GM21786 (cell line): ENCODE measurements at regions not wholly inside any gene's neighbourhood (a gene's known extent, or its start where the extent isn't known, plus 50 kb on each side); places are given as distances from the start of the nearest gene placed in this dataset.

Source experiments
- ATAC-seq: cut with Tn5 transposase; IDR thresholded peaks from one replicate; pipeline ENCODE4 v1.9.1; 2021; ENCODE audit not compliant: unreplicated experiment

DNA sequence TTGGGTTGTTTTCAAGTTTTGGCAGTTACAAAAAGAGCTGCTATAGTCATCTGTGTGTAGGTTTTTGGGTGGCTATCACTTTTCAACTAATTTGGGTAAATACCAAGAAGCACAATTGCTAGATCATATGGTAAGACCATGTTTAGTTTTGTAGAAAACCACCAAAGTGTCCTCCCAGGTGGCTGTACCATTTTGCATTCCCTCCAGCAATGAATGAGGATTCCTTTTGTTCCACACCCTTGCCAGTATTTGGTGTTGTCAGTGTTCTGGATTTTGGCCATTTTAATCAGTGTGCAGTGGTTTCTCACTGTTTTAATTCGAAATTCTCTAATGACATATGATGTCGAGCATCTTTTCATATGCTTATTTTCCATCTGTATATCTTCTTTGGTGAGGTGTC, 457.5 kb upstream of the ARID1B start:
- ATAC-seq: no peak

- no peak for ATAC-seq
Observed at GRCh38 chr6:156316583-156317125, 460.5 kb upstream of the ARID1B start.

GRCh38 chr6:156315146-156315545, 462.0 kb upstream of the ARID1B start:
- no peak for ATAC-seq

DNA sequence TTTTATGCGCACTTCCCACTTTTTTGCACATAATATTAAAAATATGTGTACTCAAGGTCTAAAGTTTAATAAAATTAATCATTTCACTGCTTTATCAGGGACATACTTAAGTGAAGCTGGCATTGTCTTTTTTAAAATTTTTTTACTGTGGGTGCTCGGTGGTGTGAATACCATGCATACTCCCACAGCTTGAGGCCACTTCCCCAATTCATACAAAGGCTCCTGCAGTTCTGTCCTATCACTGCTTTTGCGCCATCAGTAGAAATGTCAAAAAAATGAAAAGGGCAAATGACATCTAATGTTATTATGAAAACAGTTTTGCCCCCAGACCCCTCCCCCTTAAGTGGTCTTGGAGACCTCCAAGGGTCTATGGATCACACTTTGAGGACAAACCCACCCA, 464.1 kb upstream of the ARID1B start:
- ATAC-seq: no peak

DNA sequence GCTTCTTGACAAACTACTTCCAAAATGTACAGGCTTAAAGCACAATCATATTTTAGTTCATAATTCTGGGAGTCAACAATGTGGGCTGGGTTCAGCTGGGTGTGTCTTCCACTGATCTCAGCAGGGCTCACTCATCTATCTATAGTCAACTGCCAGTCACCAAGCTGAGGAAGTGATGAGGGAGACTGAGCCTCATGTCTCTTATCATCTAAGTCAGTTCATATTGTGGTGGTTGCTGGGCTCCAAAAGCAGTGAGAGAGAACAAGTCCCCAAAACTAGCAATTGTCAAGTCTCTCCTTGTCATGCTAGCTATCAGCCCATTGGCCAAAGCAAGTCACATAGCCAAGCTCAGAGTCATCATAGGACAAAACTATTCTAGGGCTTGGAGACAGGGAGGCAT, 465.9 kb upstream of the ARID1B start:
- no peak for ATAC-seq

DNA sequence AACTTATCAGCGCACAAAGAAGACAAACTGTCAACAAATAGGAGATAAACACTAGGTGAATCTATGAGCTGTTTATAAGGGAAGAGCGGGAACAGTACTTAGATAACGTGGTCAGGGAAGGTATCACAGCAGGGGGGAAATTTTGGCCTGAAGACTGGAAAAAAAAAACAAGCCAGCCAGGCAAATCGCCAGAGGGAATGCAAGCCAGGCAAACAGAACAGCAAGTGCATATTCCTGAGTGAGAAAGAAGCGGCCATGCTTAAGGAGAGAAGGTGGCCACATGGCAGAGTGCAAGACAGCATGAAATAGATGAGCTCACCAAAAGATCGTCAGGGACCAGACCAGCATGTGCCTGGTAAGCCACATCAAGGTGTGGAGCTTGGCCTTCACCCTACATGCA, 466.5 kb upstream of the ARID1B start:
- ATAC-seq: no peak

- ATAC-seq: no peak
Observed at GRCh38 chr6:156309017-156309416, 468.2 kb upstream of the ARID1B start.

DNA sequence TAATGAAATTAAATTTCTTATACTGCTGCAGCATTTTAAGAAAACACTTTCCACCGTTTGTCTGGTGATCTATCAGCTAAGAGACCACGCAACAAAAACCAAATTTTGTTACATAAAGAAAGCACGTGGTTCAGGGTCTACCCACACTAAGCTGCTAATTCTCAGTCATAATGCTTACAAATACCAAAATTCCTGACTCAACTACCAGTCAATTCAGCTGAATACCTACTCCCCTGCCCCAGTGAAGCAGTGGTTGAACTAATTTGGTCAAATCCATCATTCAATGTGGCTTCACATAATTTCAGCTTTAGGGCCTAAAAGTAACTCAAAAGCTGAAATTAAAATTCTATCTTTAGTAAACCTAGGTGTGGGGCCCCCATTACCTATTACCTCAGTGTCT, 468.6 kb upstream of the ARID1B start:
- no peak for ATAC-seq

GRCh38 chr6:156306531-156306930, 470.6 kb upstream of the ARID1B start:
- no peak for ATAC-seq

- ATAC-seq: no peak
Observed at GRCh38 chr6:156283091-156283490, 494.1 kb upstream of the ARID1B start.

DNA sequence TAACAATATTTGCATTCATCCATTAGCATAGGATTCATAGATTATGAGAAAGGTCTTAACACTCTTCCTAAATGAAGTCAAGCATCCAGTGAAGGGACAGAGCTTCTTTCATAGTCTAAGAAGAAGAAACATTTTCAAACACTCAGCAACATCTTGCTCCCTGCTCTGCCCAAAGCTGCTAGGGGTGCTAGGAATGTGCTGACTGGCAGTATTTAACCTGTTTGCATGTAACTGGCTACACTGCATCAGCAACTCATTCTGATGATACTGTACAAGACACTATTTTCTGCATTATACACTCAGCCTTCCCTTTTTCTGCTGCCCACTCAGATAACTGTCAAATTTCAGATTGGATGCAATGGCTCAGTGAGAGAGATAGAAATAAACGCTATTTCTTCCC, 495.1 kb upstream of the ARID1B start:
- ATAC-seq: no peak

- no peak for ATAC-seq
Observed at GRCh38 chr6:156281266-156281665, 495.9 kb upstream of the ARID1B start.

GRCh38 chr6:156280065-156280464, 497.1 kb upstream of the ARID1B start:
- ATAC-seq: no peak

DNA sequence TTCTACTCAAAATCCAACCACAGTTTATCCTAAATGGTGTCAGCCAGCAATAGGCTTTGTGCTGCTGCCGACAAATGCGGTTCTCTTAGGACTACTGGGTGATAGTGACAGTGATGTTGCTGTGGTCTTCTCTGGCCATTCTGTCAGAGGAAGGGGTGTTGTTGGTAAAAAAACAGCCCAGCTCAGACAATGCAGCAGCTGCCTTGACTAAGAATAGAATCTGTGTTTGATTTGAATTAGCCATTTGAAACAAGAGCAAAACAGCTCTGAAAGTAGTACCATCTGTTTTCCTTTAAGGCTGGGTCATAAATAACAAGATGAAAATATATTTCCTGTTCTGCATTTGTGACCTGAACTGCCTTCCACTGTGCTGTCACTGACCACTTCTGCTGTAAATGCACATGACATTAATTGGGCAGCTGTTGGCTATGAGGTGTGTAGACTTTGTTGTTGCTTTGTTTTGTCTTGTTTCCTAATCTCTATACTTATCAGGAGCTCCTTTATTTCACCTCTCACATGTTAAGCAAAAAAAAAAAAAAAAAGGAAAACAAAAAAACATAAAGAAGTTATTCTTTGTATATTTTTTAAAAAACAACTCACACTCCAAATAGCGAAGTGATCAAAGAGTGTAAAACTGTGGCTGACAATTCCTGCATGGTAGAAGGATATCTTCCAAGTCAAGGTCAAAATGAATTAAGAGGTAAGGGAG, 497.8 kb upstream of the ARID1B start:
- ATAC-seq: peak; percentile 56

DNA sequence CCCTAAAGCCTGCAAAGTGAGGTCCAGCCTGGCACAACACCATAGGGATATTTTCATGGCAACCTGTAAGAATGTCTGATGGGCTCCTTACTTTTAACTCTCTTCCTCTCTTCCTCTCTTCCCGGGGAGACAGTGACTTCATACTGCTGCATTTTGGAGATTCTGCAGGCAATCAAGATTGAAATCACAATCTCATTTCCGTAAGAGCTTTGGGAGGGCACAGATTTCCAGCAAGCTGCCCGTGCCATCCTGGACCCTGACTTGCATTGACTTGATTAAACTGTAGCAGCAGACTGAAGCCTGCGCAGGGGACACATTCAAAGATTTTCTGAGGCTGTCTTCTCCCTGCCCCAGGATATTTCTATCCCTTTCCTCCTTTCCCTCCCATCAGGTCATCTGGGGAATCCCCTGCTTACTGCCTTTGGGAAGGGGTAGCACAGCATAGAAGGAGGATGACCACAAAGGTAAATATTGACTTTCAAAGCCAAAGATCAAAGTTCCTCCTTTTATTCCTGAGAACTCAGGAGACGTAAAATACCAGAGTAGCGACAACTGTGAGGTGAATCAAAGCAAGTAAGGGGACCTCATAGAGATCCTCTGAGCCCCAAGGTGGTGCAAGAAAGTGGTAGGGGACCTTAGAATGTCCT, 504.0 kb upstream of the ARID1B start:
- no peak for ATAC-seq

DNA sequence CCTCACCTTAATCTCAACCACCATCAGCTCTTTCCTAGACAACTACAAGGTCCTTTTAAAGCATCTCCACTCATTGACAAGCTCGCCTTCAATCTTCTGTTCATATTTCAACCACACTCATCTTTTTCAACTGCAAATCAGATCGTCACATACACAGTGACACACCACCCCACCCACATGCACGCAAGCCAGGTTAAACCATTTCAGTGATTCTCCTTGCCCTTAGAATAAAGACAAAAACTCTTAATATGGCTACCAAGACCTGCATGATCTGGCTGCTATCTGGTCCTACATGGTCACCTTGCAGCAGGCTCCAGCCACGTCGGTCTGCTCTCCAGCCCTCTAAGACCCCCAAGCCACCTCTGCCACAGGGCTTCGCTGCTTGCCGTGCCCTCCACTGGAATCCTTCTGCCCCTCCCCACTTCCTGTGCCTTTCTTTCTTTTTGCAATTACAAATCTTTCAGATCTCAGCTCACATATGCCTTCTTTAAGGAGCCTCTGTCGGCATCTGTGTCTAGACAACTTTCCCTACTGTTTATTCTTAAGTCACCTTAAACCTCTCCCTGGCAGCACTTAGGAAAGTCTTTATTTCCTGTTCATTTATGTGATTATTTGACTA, 507.3 kb upstream of the ARID1B start:
- no peak for ATAC-seq

DNA sequence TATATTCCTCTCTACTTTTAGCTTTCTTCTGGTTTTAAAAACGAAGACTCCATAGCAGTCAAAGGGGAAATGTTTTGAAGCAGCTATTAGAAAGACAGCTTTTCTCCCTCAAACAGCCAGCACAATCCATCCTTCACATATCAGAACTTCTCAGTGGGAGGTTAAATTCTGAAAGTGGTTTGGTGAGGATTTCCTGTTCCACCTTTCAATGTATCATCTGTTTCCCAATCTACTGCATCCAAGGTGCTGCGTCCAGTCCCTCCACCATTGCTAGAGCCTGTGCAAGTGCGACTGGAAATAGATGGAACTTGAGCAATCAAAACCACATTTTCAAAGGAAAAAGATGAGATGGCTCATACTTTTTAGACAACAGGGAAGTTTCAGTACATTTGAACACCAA, 508.3 kb upstream of the ARID1B start:
- no peak for ATAC-seq

DNA sequence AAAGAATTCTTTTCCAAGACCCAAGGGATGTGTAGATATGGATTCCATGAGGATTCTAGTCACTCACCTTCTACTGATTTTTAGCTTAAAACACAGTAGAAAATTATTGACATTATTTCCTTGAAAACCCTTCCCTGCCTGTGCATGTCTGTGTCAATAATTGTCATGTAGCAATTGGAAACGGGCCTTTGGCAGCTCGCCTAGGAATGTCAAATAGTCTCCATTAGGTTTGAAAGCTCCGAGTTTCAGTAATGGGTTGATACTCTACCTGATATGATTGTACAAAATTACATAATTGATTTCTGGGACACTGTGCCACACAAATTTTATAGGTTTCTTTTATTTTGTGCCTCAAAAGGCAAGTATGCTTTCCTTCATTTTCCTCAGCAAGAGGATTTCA, 515.2 kb upstream of the ARID1B start:
- no peak for ATAC-seq

DNA sequence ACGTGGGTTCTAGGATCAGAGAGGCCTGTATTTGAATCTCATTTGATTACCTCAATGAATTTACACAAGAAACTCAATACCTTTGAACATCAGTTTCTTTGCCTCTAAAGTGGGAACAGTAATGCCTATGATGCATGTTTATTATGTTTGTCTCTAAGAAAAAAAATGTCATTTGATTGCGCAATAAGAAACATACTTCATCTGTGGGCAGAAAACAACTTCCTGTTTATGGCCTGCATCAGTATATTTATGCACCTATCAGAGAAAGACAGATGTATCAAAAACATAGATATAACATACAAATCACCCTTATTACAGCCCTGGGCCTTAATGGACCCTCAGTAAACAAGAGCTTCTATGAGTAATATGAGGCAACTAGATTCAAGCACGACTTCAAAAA, 516.4 kb upstream of the ARID1B start:
- ATAC-seq: no peak

GRCh38 chr6:156258981-156259380, 518.2 kb upstream of the ARID1B start:
- ATAC-seq: no peak

DNA sequence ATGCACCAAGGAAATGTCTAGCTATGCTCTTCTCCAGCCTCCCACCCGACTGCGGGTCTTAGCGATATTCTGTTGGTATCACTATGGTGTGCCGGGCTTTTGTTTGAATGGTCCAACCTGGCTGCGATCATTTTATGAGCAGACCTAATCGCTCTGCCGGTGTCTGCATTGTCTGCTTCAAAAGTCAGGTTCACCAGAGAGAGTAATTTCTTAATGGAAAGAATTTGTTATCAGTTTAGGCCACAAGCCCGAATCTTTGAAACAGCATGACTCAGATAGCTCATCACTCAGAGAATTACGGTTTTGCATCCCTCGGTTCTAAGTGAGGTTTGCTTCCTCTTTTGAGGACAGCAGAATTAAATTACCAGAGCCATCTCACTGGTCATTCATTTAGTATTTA, 521.0 kb upstream of the ARID1B start:
- no peak for ATAC-seq

GRCh38 chr6:156254240-156254639, 522.9 kb upstream of the ARID1B start:
- no peak for ATAC-seq
